H1 (cell line): ENCODE measurements at regions not wholly inside any gene's neighbourhood (a gene's known extent, or its start where the extent isn't known, plus 50 kb on each side); places are given as distances from the start of the nearest gene placed in this dataset.

Experiments used
- CTCF ChIA-PET: fragments of 300-600 bp; sonication (Branson Sonifier 250); formaldehyde crosslinking; loops from one replicate; lab custom pipeline; 2021; ENCODE audit not compliant: partially characterized antibody; lab: Charles Lee
- POLR2A ChIA-PET: fragments of 300-600 bp; sonication (Branson Sonifier 250); formaldehyde crosslinking; loops from one replicate; lab custom pipeline; 2021; ENCODE audit warnings: inconsistent platforms; ENCODE audit not compliant: partially characterized antibody; lab: Charles Lee
- DNase-seq, 2 experiments: peaks; one replicate each; pipeline versions ENCODE4 v3.0.0 to v3.0.0-alpha.2; 2010 to 2022; ENCODE audit warnings: low spot score in 2 of 2, low read depth in 1 of 2, mixed read lengths in 1 of 2
- FAIRE-seq: peaks from 2 replicates; lab custom pipeline; 2011; peaks lifted over from hg19 to GRCh38; lab: Jason Lieb, UNC
- H2AFZ ChIP-seq: 2 replicates; pipeline ENCODE4 v1.8.1; 2012; ENCODE audit warnings: low read length, inconsistent platforms
- H2AK5ac ChIP-seq: 2 replicates; pipeline ENCODE4 v1.6.1; 2013; ENCODE audit warnings: low read depth, low read length
- H2BK120ac ChIP-seq: replicated peaks from 2 replicates; pipeline ENCODE3; 2013; ENCODE audit warnings: low read depth, low read length, inconsistent platforms
- H2BK12ac ChIP-seq: 2 replicates; pipeline ENCODE4 v1.6.1; 2013; ENCODE audit warnings: low read depth, low read length
- H2BK15ac ChIP-seq: 2 replicates; pipeline ENCODE4 v1.6.1; 2013; ENCODE audit warnings: low read length
- H2BK20ac ChIP-seq: 2 replicates; pipeline ENCODE4 v1.6.1; 2013; ENCODE audit warnings: low read length
- H2BK5ac ChIP-seq: 2 replicates; pipeline ENCODE4 v1.6.1; 2013; ENCODE audit warnings: low read depth, low read length
- H3K14ac ChIP-seq: 2 replicates; pipeline ENCODE4 v1.6.1; 2013; ENCODE audit warnings: inconsistent platforms; ENCODE audit not compliant: insufficient read length
- H3K18ac ChIP-seq: 2 replicates; pipeline ENCODE4 v1.6.1; 2013; ENCODE audit warnings: low read length; ENCODE audit errors: extremely low read depth
- H3K23ac ChIP-seq: 2 replicates; pipeline ENCODE4 v1.6.1; 2013; ENCODE audit warnings: inconsistent platforms; ENCODE audit not compliant: insufficient read length
- H3K23me2 ChIP-seq: 2 replicates; pipeline ENCODE4 v1.6.1; 2013; ENCODE audit warnings: low read depth, low read length
- H3K27ac ChIP-seq: 2 replicates; pipeline ENCODE4 v1.6.1; 2011; ENCODE audit warnings: low read depth, low read length, inconsistent platforms
- H3K27me3 ChIP-seq, 4 experiments: replicated peaks in 1 of 4; 1 replicate in 1 of 4; 2 replicates in 3 of 4; pipeline versions ENCODE4 v1.6.1 to v1.8.1; 2011 to 2013; ENCODE audit warnings: low read length in 3 of 4, mild to moderate bottlenecking in 3 of 4, inconsistent platforms in 2 of 4, mixed read lengths in 2 of 4, moderate library complexity in 1 of 4; ENCODE audit not compliant: control insufficient read depth in 3 of 4, insufficient read depth in 3 of 4; ENCODE audit errors: extremely low read depth in 1 of 4
- H3K36me3 ChIP-seq, 4 experiments: 2 replicates each; pipeline versions ENCODE4 v1.6.1 to v1.8.1; 2011 to 2013; ENCODE audit warnings: mild to moderate bottlenecking in 4 of 4, low read length in 3 of 4, moderate library complexity in 2 of 4, control low read depth in 1 of 4, inconsistent platforms in 1 of 4; ENCODE audit not compliant: insufficient read depth in 4 of 4, control insufficient read depth in 2 of 4
- H3K4ac ChIP-seq: replicated peaks from 2 replicates; pipeline ENCODE3; 2013; ENCODE audit warnings: low read length, low read depth, mixed read lengths, inconsistent platforms; ENCODE audit not compliant: insufficient read length
- H3K4me1 ChIP-seq, 4 experiments: replicated peaks in 1 of 4; 1 replicate in 1 of 4; 2 replicates in 3 of 4; pipeline versions ENCODE4 v1.6.1 to v1.8.1; 2011 to 2013; ENCODE audit warnings: low read length in 3 of 4, inconsistent platforms in 2 of 4, mixed read lengths in 1 of 4; ENCODE audit not compliant: insufficient read depth in 4 of 4, control insufficient read depth in 3 of 4
- H3K4me2 ChIP-seq, 2 experiments: 2 replicates each; pipeline versions ENCODE4 v1.6.1 to v1.8.1; 2011 to 2013; ENCODE audit warnings: low read depth in 2 of 2, low read length in 2 of 2, control low read depth in 1 of 2, inconsistent platforms in 1 of 2, mild to moderate bottlenecking in 1 of 2; ENCODE audit not compliant: insufficient read depth in 1 of 2
- H3K4me3 ChIP-seq, 4 experiments: fragments of 200-600, 300-600 bp in 1 of 4; sonication (generic), shearing (Covaris generic), sonication (Bioruptor Twin) in 1 of 4; 2 replicates each; pipeline versions ENCODE4 v1.5.1 to v1.8.1; 2011 to 2016; ENCODE audit warnings: low read length in 4 of 4, low read depth in 3 of 4, control low read depth in 2 of 4, inconsistent platforms in 2 of 4, mild to moderate bottlenecking in 2 of 4, mixed read lengths in 1 of 4, moderate library complexity in 1 of 4; ENCODE audit not compliant: insufficient read depth in 2 of 4; ENCODE audit errors: extremely low read depth in 1 of 4
- H3K56ac ChIP-seq: replicated peaks from 2 replicates; pipeline ENCODE3; 2013; ENCODE audit warnings: low read depth, mild to moderate bottlenecking, mixed read lengths, low read length, inconsistent platforms; ENCODE audit not compliant: insufficient read length
- H3K79me1 ChIP-seq: 2 replicates; pipeline ENCODE4 v1.6.1; 2013; ENCODE audit warnings: low read depth, low read length, control low read depth
- H3K79me2 ChIP-seq, 2 experiments: 2 replicates each; pipeline versions ENCODE4 v1.6.1 to v1.8.1; 2012 to 2013; ENCODE audit warnings: low read length in 2 of 2, mild to moderate bottlenecking in 2 of 2, inconsistent platforms in 1 of 2; ENCODE audit not compliant: insufficient read depth in 2 of 2, control insufficient read depth in 1 of 2
- H3K9ac ChIP-seq, 4 experiments: replicated peaks in 1 of 4; 1 replicate in 1 of 4; 2 replicates in 3 of 4; pipeline versions ENCODE4 v1.6.1 to v1.8.1; 2011 to 2013; ENCODE audit warnings: low read depth in 3 of 4, low read length in 3 of 4, control low read depth in 2 of 4, mild to moderate bottlenecking in 2 of 4, moderate library complexity in 2 of 4, inconsistent platforms in 1 of 4; ENCODE audit errors: extremely low read depth in 1 of 4
- H3K9me3 ChIP-seq, 2 experiments: 2 replicates each; pipeline versions ENCODE4 v1.6.1 to v1.8.1; 2012 to 2013; ENCODE audit warnings: mild to moderate bottlenecking in 2 of 2, moderate library complexity in 2 of 2, control low read depth in 1 of 2, inconsistent platforms in 1 of 2, low read depth in 1 of 2, low read length in 1 of 2, mixed read lengths in 1 of 2; ENCODE audit not compliant: insufficient read depth in 2 of 2
- H4K20me1 ChIP-seq, 2 experiments: replicated peaks in 1 of 2; 2 replicates each; pipeline versions ENCODE3 to v1.8.1; 2011 to 2013; ENCODE audit warnings: inconsistent platforms in 2 of 2, low read length in 2 of 2, mild to moderate bottlenecking in 1 of 2; ENCODE audit not compliant: insufficient read depth in 2 of 2, control insufficient read depth in 1 of 2
- H4K5ac ChIP-seq: 2 replicates; pipeline ENCODE4 v1.6.1; 2013; ENCODE audit warnings: low read length, low read depth, mixed read lengths, inconsistent platforms; ENCODE audit not compliant: insufficient read length
- H4K8ac ChIP-seq: 2 replicates; pipeline ENCODE4 v1.8.0; 2013; ENCODE audit warnings: mild to moderate bottlenecking, moderate library complexity, low read length, inconsistent platforms; ENCODE audit not compliant: insufficient read depth; ENCODE audit errors: extremely low read depth
- H4K91ac ChIP-seq: replicated peaks from 2 replicates; pipeline ENCODE3; 2013; ENCODE audit warnings: low read length, mixed read lengths, inconsistent platforms; ENCODE audit not compliant: insufficient read length
- EP300 ChIP-seq, 2 experiments: IDR thresholded peaks; 1 replicate in 1 of 2; 2 replicates in 1 of 2; pipeline ENCODE4 v1.6.1; 2011 to 2012; ENCODE audit warnings: low read depth in 2 of 2, low read length in 2 of 2, mild to moderate bottlenecking in 2 of 2, borderline replicate concordance in 1 of 2, inconsistent platforms in 1 of 2, moderate library complexity in 1 of 2
- EZH2 ChIP-seq: fragments of 200-600 bp; sonication (generic); IDR thresholded peaks from 2 replicates; pipeline ENCODE4 v1.7.1; 2012; ENCODE audit warnings: low read depth, mild to moderate bottlenecking, moderate library complexity, low read length, inconsistent platforms; ENCODE audit not compliant: severe bottlenecking
- HDAC2 ChIP-seq, 2 experiments: fragments of 300-600 bp in 1 of 2; sonication (generic) in 1 of 2; IDR thresholded peaks; 2 replicates each; pipeline ENCODE4 v1.6.1; 2011 to 2012; ENCODE audit warnings: low read depth in 2 of 2, low read length in 2 of 2, mild to moderate bottlenecking in 2 of 2, moderate library complexity in 2 of 2, borderline replicate concordance in 1 of 2, inconsistent platforms in 1 of 2
- MAX ChIP-seq: IDR thresholded peaks from 2 replicates; pipeline ENCODE4 v1.6.1; 2012; ENCODE audit warnings: inconsistent platforms
- NANOG ChIP-seq: IDR thresholded peaks from 2 replicates; pipeline ENCODE4 v1.6.1; 2011; ENCODE audit warnings: low read length, low read depth, mild to moderate bottlenecking, inconsistent platforms; ENCODE audit not compliant: insufficient read depth, poor library complexity, severe bottlenecking
- RAD21 ChIP-seq, 2 experiments: IDR thresholded peaks in 1 of 2; conservative IDR thresholded peaks in 1 of 2; 2 replicates each; pipeline ENCODE4 v1.6.1; 2011; ENCODE audit warnings: low read depth in 2 of 2, low read length in 2 of 2, improper control_type of control experiment in 1 of 2, inconsistent platforms in 1 of 2, mild to moderate bottlenecking in 1 of 2, moderate library complexity in 1 of 2
- SP1 ChIP-seq: IDR thresholded peaks from 2 replicates; pipeline ENCODE4 v1.6.1; 2011; ENCODE audit warnings: low read depth, low read length
- TCF12 ChIP-seq: IDR thresholded peaks from 2 replicates; pipeline ENCODE4 v1.6.1; 2011; ENCODE audit warnings: low read depth, mild to moderate bottlenecking, low read length
- TEAD4 ChIP-seq: IDR thresholded peaks from 2 replicates; pipeline ENCODE4 v1.6.1; 2012; ENCODE audit warnings: low read depth, low read length, inconsistent platforms, mixed read lengths
- WGBS, 2 experiments: shearing (Covaris generic) in 1 of 2; methylation state at CpG; one replicate each; pipeline versions ENCODE4 v1.1.6 to v1.1.7; 2013 to 2015; ENCODE audit warnings: low lambda C conversion rate in 2 of 2, mixed read lengths in 2 of 2, inconsistent platforms in 1 of 2, low coverage in 1 of 2, missing lambda C conversion rate in 1 of 2; ENCODE audit not compliant: insufficient replicate concordance in 2 of 2, insufficient coverage in 1 of 2, insufficient read length in 1 of 2; ENCODE audit errors: extremely low coverage in 1 of 2, missing lambda C conversion rate in 1 of 2; 5-methylcytosine and 5-hydroxymethylcytosine counted together
- TF ChIP-seq, protein P1 (sequence below): IDR thresholded peaks from 2 replicates; pipeline ENCODE4 v1.6.1; 2012; ENCODE audit warnings: inconsistent platforms

DNA sequence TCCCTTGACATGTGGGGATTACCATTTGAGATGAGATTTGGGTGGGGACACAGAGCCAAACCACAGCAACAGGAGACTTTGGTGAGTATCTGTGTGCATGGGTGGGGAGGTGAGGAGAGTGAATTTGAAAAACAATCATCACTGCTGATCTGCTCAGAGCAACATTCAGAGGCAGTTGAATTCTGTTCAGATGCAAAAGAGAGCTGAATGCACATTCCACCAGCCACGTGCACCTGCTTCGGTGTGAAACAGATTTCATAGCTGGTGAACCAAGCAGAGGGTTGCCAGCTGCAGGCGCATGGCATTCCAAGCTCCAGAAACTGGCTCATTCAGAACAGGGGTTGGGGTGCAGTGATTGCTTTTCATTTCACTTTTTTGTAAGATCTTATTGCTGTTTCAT lies 233.1 kb upstream of the FOXF1 start:
- Histone ChIP-seq H3K23ac (no peak overlapping the region), H4K20me1 (no peaks in the 10 kb centered on the region), H3K79me1 (no peaks in the 10 kb centered on the region; the same call in 1 of the 2 replicates), H2BK5ac (0 out of 2 replicates have a peak overlapping the region, but pooled peaks have one; percentile 18), H2BK20ac (peak overlapping the region; percentile 94; the same call in 1 of the 2 replicates), H4K5ac (no peak overlapping the region), H3K27me3 (peaks cover 0 to 5% (median 0%) of the 10 kb centered on the region in 4 experiments; a peak in 3 of 7 replicates), H3K79me2 (no peaks in the 10 kb centered on the region), H2BK15ac (no peak overlapping the region), H2BK12ac (peak overlapping the region; percentile 20; the same call in 1 of the 2 replicates), H3K9me3 (no peaks in the 10 kb centered on the region; a peak in 1 of 4 replicates), H2AK5ac (no peak overlapping the region), H3K23me2 (no peaks in the 10 kb centered on the region), H3K14ac (no peak overlapping the region), H3K4me2 (peak overlapping the region in 1 of 2 experiments; percentile 48; a peak in 2 of 4 replicates), H3K9ac (no peak overlapping the region; a peak in 1 of 7 replicates), H3K27ac (no peak overlapping the region), H3K56ac (no peak overlapping the region), H4K8ac (no peak overlapping the region), H2AFZ (no peak overlapping the region), H3K18ac (peak overlapping the region; percentile 10; the same call in 1 of the 2 replicates), H3K36me3 (no peaks in the 10 kb centered on the region), H4K91ac (no peak overlapping the region), H3K4ac (no peak overlapping the region), H2BK120ac (peak overlapping the region; percentile 2), H3K4me1 (peaks cover 2 to 18% (median 3%) of the 10 kb centered on the region in 4 experiments; a peak in 5 of 7 replicates), H3K4me3 (no peak overlapping the region)
- POLR2A ChIA-PET: interaction anchor here (1.1 to 1.6 kb wide), 2 partner anchors 9 to 15 kb away, joined by 5 to 9 read pairs; no protein-coding TSS in a partner anchor
- 35% methylated on average over 3 of the region's 3 CpGs; no CpG with 5 or more reads in 1 of the 2 experiments for WGBS, 2 experiments
- DNase-seq (no peak), FAIRE-seq (no peak)
- CTCF ChIA-PET: interaction anchor here (0.7 to 1.8 kb wide), 4 partner anchors 24 to 241 kb away, joined by 3 to 6 read pairs (median 4); no protein-coding TSS in a partner anchor
- TF ChIP-seq MAX (peak; percentile 95), SP1 (no peak), EZH2 (no peak), HDAC2 (IDR thresholded peaks at IDR 0.05; ENCODE audit: borderline replicate concordance in 1 of 2, low read depth in 2 of 2, low read length in 2 of 2) (0 out of 4 replicates have a peak, but pooled peaks of 1 of the 2 experiments have one; percentile 54), TCF12 (peak; percentile 68; the same call in 1 of the 2 replicates), TEAD4 (peak; percentile 77), RAD21 (IDR thresholded peaks at IDR 0.05 in 1 of 2, conservative IDR thresholded peaks at IDR 0.05 in 1 of 2; ENCODE audit: low read depth in 2 of 2, low read length in 2 of 2) (no peak), EP300 (IDR thresholded peaks at IDR 0.05; ENCODE audit: borderline replicate concordance in 1 of 2, low read depth in 2 of 2, low read length in 2 of 2) (peak in 1 of 2 experiments; percentile 43; a peak in 1 of 3 replicates), NANOG (peak; percentile 65)
- TF ChIP-seq, protein P1, sequence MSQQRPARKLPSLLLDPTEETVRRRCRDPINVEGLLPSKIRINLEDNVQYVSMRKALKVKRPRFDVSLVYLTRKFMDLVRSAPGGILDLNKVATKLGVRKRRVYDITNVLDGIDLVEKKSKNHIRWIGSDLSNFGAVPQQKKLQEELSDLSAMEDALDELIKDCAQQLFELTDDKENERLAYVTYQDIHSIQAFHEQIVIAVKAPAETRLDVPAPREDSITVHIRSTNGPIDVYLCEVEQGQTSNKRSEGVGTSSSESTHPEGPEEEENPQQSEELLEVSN: peak; percentile 92
